ENCODE measurements at regions not wholly inside any gene's neighbourhood (a gene's known extent, or its start where the extent isn't known, plus 50 kb on each side); places are given as distances from the start of the nearest gene placed in this dataset.

DNA sequence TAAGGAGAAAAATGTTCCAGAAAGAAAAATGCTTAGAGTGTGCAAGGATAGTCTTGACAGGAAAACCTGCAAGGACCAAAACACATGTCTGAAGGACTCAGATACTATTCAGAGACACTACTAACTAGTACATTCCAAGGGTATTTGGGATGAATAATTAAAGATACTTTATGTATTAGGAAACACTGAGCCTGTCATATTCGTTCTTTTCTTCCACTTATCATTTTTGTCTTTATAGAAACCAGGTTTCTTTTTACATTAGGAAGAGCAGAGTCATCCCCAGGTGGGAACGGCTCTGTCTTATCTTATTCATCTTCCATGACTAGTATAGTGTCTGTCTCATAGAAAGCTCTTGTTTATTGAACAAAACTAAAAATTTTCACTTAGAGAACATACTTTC is 296.2 kb upstream of the ESRRG start:
- Histone ChIP-seq H3K36me3 (ENCODE audit: control insufficient read depth, insufficient read depth, low read length) (no peaks in the 10 kb centered on the region), H3K4me3 (replicated peaks in 1 of 4; ENCODE audit: control extremely low read depth in 1 of 4, insufficient read depth in 1 of 4, low read depth in 3 of 4, low read length in 4 of 4) (no peak overlapping the region), H3K9ac (ENCODE audit: insufficient read depth, low read length) (no peak overlapping the region), H2AFZ (ENCODE audit: low read length) (no peak overlapping the region), H3K79me2 (ENCODE audit: control insufficient read depth, insufficient read depth, low read length) (no peaks in the 10 kb centered on the region), H3K27me3 (ENCODE audit: control insufficient read depth, insufficient read depth, low read length) (no peaks in the 10 kb centered on the region), H3K9me3 (ENCODE audit: control insufficient read depth, insufficient read depth, low read depth, low read length) (no peaks in the 10 kb centered on the region), H3K27ac (ENCODE audit: insufficient read depth, low read length) (no peak overlapping the region), H3K4me2 (ENCODE audit: extremely low read depth, insufficient read depth, low read length) (no peak overlapping the region), H4K20me1 (ENCODE audit: control insufficient read depth, extremely low read depth, insufficient read depth, low read length) (no peaks in the 10 kb centered on the region), H3K4me1 (ENCODE audit: control insufficient read depth, extremely low read depth, insufficient read depth, low read length) (no peaks in the 10 kb centered on the region)
- TF ChIP-seq, protein P1, sequence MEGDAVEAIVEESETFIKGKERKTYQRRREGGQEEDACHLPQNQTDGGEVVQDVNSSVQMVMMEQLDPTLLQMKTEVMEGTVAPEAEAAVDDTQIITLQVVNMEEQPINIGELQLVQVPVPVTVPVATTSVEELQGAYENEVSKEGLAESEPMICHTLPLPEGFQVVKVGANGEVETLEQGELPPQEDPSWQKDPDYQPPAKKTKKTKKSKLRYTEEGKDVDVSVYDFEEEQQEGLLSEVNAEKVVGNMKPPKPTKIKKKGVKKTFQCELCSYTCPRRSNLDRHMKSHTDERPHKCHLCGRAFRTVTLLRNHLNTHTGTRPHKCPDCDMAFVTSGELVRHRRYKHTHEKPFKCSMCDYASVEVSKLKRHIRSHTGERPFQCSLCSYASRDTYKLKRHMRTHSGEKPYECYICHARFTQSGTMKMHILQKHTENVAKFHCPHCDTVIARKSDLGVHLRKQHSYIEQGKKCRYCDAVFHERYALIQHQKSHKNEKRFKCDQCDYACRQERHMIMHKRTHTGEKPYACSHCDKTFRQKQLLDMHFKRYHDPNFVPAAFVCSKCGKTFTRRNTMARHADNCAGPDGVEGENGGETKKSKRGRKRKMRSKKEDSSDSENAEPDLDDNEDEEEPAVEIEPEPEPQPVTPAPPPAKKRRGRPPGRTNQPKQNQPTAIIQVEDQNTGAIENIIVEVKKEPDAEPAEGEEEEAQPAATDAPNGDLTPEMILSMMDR (conservative IDR thresholded peaks at IDR 0.05 in 1 of 2, IDR thresholded peaks at IDR 0.05 in 1 of 2; ENCODE audit: low read depth in 1 of 2, low read length in 2 of 2): no peak
- no peak for TF ChIP-seq EZH2 (IDR thresholded peaks at IDR 0.05; ENCODE audit: low read length, missing control alignments)
- no peak for DNase-seq (ENCODE audit: low read depth in 2 of 2)

DNA sequence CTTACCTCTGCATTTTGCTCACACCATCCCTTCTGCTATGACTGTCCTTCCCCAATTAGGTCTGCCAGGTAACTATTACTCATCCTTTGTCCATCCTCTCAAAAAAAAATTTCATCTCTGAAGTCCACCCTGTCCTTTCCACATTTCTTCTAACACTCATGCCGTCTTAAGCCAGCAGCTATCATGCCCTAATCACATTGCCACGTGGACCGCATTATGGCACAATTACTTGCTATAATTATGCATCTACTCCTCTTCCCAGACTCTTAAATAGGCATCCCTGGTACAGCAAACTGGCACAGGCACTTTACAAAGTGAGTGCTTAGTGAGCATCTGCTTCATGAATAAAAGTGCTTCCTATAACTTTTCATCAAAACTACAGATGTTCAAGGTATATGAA is 295.4 kb upstream of the ESRRG start:
- Histone ChIP-seq H3K4me1 (ENCODE audit: control insufficient read depth, extremely low read depth, insufficient read depth, low read length) (no peaks in the 10 kb centered on the region), H3K4me2 (ENCODE audit: extremely low read depth, insufficient read depth, low read length) (no peak overlapping the region), H3K4me3 (replicated peaks in 1 of 4; ENCODE audit: control extremely low read depth in 1 of 4, insufficient read depth in 1 of 4, low read depth in 3 of 4, low read length in 4 of 4) (no peak overlapping the region), H4K20me1 (ENCODE audit: control insufficient read depth, extremely low read depth, insufficient read depth, low read length) (no peaks in the 10 kb centered on the region), H3K79me2 (ENCODE audit: control insufficient read depth, insufficient read depth, low read length) (no peaks in the 10 kb centered on the region), H2AFZ (ENCODE audit: low read length) (no peak overlapping the region), H3K9ac (ENCODE audit: insufficient read depth, low read length) (no peak overlapping the region), H3K9me3 (ENCODE audit: control insufficient read depth, insufficient read depth, low read depth, low read length) (no peaks in the 10 kb centered on the region), H3K36me3 (ENCODE audit: control insufficient read depth, insufficient read depth, low read length) (no peaks in the 10 kb centered on the region), H3K27me3 (ENCODE audit: control insufficient read depth, insufficient read depth, low read length) (no peaks in the 10 kb centered on the region), H3K27ac (ENCODE audit: insufficient read depth, low read length) (no peak overlapping the region)
- DNase-seq (ENCODE audit: low read depth in 2 of 2): no peak
- TF ChIP-seq EZH2 (IDR thresholded peaks at IDR 0.05; ENCODE audit: low read length, missing control alignments): no peak
- TF ChIP-seq, protein P1 (conservative IDR thresholded peaks at IDR 0.05 in 1 of 2, IDR thresholded peaks at IDR 0.05 in 1 of 2; ENCODE audit: low read depth in 1 of 2, low read length in 2 of 2): no peak

GRCh38 chr1:217017165-217017564 is 293.9 kb upstream of the ESRRG start:
- Histone ChIP-seq H3K4me3 (replicated peaks in 1 of 4; ENCODE audit: control extremely low read depth in 1 of 4, insufficient read depth in 1 of 4, low read depth in 3 of 4, low read length in 4 of 4) (no peak overlapping the region), H3K4me2 (ENCODE audit: extremely low read depth, insufficient read depth, low read length) (no peak overlapping the region), H3K9me3 (ENCODE audit: control insufficient read depth, insufficient read depth, low read depth, low read length) (no peaks in the 10 kb centered on the region), H3K79me2 (ENCODE audit: control insufficient read depth, insufficient read depth, low read length) (no peaks in the 10 kb centered on the region), H3K4me1 (ENCODE audit: control insufficient read depth, extremely low read depth, insufficient read depth, low read length) (no peaks in the 10 kb centered on the region), H2AFZ (ENCODE audit: low read length) (no peak overlapping the region), H3K27ac (ENCODE audit: insufficient read depth, low read length) (no peak overlapping the region), H3K27me3 (ENCODE audit: control insufficient read depth, insufficient read depth, low read length) (no peaks in the 10 kb centered on the region), H3K9ac (ENCODE audit: insufficient read depth, low read length) (no peak overlapping the region), H4K20me1 (ENCODE audit: control insufficient read depth, extremely low read depth, insufficient read depth, low read length) (no peaks in the 10 kb centered on the region), H3K36me3 (ENCODE audit: control insufficient read depth, insufficient read depth, low read length) (no peaks in the 10 kb centered on the region)
- no peak for TF ChIP-seq EZH2 (IDR thresholded peaks at IDR 0.05; ENCODE audit: low read length, missing control alignments)
- TF ChIP-seq, protein P1 (conservative IDR thresholded peaks at IDR 0.05 in 1 of 2, IDR thresholded peaks at IDR 0.05 in 1 of 2; ENCODE audit: low read depth in 1 of 2, low read length in 2 of 2): no peak
- no peak for DNase-seq (ENCODE audit: low read depth in 2 of 2)

Measured in fibroblast of lung (primary cell).